ENCODE measurements at regions not wholly inside any gene's neighbourhood (a gene's known extent, or its start where the extent isn't known, plus 50 kb on each side); places are given as distances from the start of the nearest gene placed in this dataset.

GRCh38 chr1:163528710-163529348 lies 207.1 kb downstream of the NUF2 start:
- TF ChIP-seq ZNF654 (tag by site-specific recombination; IDR thresholded peaks at IDR 0.05; ENCODE audit: low read depth) (peak; percentile 20; the same call in 1 of the 2 replicates), ZNF610 (tag by site-specific recombination; IDR thresholded peaks at IDR 0.05; ENCODE audit: borderline replicate concordance) (no peak), GLI2 (tag by site-specific recombination; IDR thresholded peaks at IDR 0.05; ENCODE audit: borderline replicate concordance, low read depth) (no peak), ZNF585B (tag by site-specific recombination; IDR thresholded peaks at IDR 0.05) (no peak), KLF9 (tag by site-specific recombination; IDR thresholded peaks at IDR 0.05; ENCODE audit: low read depth) (no peak)
- TF ChIP-seq, protein P1, sequence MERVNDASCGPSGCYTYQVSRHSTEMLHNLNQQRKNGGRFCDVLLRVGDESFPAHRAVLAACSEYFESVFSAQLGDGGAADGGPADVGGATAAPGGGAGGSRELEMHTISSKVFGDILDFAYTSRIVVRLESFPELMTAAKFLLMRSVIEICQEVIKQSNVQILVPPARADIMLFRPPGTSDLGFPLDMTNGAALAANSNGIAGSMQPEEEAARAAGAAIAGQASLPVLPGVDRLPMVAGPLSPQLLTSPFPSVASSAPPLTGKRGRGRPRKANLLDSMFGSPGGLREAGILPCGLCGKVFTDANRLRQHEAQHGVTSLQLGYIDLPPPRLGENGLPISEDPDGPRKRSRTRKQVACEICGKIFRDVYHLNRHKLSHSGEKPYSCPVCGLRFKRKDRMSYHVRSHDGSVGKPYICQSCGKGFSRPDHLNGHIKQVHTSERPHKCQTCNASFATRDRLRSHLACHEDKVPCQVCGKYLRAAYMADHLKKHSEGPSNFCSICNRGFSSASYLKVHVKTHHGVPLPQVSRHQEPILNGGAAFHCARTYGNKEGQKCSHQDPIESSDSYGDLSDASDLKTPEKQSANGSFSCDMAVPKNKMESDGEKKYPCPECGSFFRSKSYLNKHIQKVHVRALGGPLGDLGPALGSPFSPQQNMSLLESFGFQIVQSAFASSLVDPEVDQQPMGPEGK (tag by site-specific recombination; IDR thresholded peaks at IDR 0.05), result no peak
- no peak overlapping the region for H3K27ac ChIP-seq (ENCODE audit: extremely low read depth, low read depth, low read length)
- CTCF ChIA-PET, result interaction anchor here (0.6 to 1.8 kb wide), 14 partner anchors 8 to 1544 kb away, joined by 3 to 17 read pairs (median 3); no protein-coding TSS in a partner anchor
- POLR2A ChIA-PET, result no interaction called here
- no peaks in the 10 kb centered on the region for H3K36me3 ChIP-seq (ENCODE audit: control insufficient read depth in 2 of 2, insufficient read depth in 1 of 2, low read length in 2 of 2)
- no peak overlapping the region for H3K4me3 ChIP-seq (ENCODE audit: low read depth, low read length)
- no peaks in the 10 kb centered on the region for H3K9me3 ChIP-seq (ENCODE audit: control insufficient read depth, insufficient read depth, low read depth, low read length)
- H3K4me1 ChIP-seq (ENCODE audit: control insufficient read depth, insufficient read depth, low read length), result no peaks in the 10 kb centered on the region

- TF ChIP-seq ZNF433 (tag by site-specific recombination; IDR thresholded peaks at IDR 0.05; ENCODE audit: low read depth) (no peak), ZNF138 (tag by site-specific recombination; IDR thresholded peaks at IDR 0.05; ENCODE audit: borderline replicate concordance) (no peak), OSR2 (tag by site-specific recombination; IDR thresholded peaks at IDR 0.05) (no peak), RBAK (tag by site-specific recombination; IDR thresholded peaks at IDR 0.05) (no peak), ZNF302 (tag by site-specific recombination; IDR thresholded peaks at IDR 0.05; ENCODE audit: low read depth) (no peak), SP7 (tag by site-specific recombination; IDR thresholded peaks at IDR 0.05) (no peak), ZNF623 (tag by site-specific recombination; IDR thresholded peaks at IDR 0.05) (no peak)
- POLR2A ChIA-PET, result no interaction called here
- H3K36me3 ChIP-seq (ENCODE audit: control insufficient read depth in 2 of 2, insufficient read depth in 1 of 2, low read length in 2 of 2), result no peaks in the 10 kb centered on the region
- no peaks in the 10 kb centered on the region for H3K9me3 ChIP-seq (ENCODE audit: control insufficient read depth, insufficient read depth, low read depth, low read length)
- H3K4me1 ChIP-seq (ENCODE audit: control insufficient read depth, insufficient read depth, low read length), result no peaks in the 10 kb centered on the region
- CTCF ChIA-PET, result interaction anchor here (1.2 kb wide), 1 partner anchor 170 kb away, joined by 3 read pairs; no protein-coding TSS in a partner anchor
- no peak overlapping the region for H3K27ac ChIP-seq (ENCODE audit: extremely low read depth, low read depth, low read length)
- H3K4me3 ChIP-seq (ENCODE audit: low read depth, low read length), result no peak overlapping the region
These were observed 209.6 kb downstream of the NUF2 start for GRCh38 chr1:163531345-163531744.

GRCh38 chr1:163535401-163535800 lies 213.6 kb downstream of the NUF2 start:
- Histone ChIP-seq H3K36me3 (ENCODE audit: control insufficient read depth in 2 of 2, insufficient read depth in 1 of 2, low read length in 2 of 2) (no peaks in the 10 kb centered on the region), H3K27ac (ENCODE audit: extremely low read depth, low read depth, low read length) (no peak overlapping the region), H3K4me1 (ENCODE audit: control insufficient read depth, insufficient read depth, low read length) (no peaks in the 10 kb centered on the region), H3K4me3 (ENCODE audit: low read depth, low read length) (no peak overlapping the region), H3K9me3 (ENCODE audit: control insufficient read depth, insufficient read depth, low read depth, low read length) (no peaks in the 10 kb centered on the region)
- ChIA-PET CTCF (interaction anchor here (0.6 to 1.4 kb wide), 10 partner anchors 22 to 1619 kb away, joined by 3 to 9 read pairs (median 3); no protein-coding TSS in a partner anchor), POLR2A (no interaction called here)
- TF ChIP-seq HOXD13 (CRISPR knock-in tag; IDR thresholded peaks at IDR 0.05; ENCODE audit: borderline replicate concordance) (no peak), OVOL3 (tag by site-specific recombination; IDR thresholded peaks at IDR 0.05) (no peak), ZNF610 (tag by site-specific recombination; IDR thresholded peaks at IDR 0.05; ENCODE audit: borderline replicate concordance) (no peak), PRDM1 (tag by site-specific recombination; IDR thresholded peaks at IDR 0.05) (no peak), ZNF830 (tag by site-specific recombination; IDR thresholded peaks at IDR 0.05; ENCODE audit: low read depth) (no peak), ZSCAN4 (tag by site-specific recombination; IDR thresholded peaks at IDR 0.05) (no peak), GLIS1 (tag by site-specific recombination; IDR thresholded peaks at IDR 0.05) (no peak), ZNF416 (tag by site-specific recombination; IDR thresholded peaks at IDR 0.05) (no peak)
- TF ChIP-seq, protein P2, sequence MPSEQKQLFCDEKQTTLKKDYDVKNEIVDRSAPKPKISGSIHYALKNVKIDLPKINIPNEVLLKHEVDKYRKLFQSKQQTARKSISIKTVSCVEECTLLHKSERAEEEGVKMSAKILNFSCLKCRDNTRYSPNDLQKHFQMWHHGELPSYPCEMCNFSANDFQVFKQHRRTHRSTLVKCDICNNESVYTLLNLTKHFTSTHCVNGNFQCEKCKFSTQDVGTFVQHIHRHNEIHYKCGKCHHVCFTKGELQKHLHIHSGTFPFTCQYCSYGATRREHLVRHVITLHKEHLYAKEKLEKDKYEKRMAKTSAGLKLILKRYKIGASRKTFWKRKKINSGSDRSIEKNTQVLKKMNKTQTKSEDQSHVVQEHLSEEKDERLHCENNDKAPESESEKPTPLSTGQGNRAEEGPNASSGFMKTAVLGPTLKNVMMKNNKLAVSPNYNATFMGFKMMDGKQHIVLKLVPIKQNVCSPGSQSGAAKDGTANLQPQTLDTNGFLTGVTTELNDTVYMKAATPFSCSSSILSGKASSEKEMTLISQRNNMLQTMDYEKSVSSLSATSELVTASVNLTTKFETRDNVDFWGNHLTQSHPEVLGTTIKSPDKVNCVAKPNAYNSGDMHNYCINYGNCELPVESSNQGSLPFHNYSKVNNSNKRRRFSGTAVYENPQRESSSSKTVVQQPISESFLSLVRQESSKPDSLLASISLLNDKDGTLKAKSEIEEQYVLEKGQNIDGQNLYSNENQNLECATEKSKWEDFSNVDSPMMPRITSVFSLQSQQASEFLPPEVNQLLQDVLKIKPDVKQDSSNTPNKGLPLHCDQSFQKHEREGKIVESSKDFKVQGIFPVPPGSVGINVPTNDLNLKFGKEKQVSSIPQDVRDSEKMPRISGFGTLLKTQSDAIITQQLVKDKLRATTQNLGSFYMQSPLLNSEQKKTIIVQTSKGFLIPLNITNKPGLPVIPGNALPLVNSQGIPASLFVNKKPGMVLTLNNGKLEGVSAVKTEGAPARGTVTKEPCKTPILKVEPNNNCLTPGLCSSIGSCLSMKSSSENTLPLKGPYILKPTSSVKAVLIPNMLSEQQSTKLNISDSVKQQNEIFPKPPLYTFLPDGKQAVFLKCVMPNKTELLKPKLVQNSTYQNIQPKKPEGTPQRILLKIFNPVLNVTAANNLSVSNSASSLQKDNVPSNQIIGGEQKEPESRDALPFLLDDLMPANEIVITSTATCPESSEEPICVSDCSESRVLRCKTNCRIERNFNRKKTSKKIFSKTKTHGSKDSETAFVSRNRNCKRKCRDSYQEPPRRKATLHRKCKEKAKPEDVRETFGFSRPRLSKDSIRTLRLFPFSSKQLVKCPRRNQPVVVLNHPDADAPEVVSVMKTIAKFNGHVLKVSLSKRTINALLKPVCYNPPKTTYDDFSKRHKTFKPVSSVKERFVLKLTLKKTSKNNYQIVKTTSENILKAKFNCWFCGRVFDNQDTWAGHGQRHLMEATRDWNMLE (tag by site-specific recombination; conservative IDR thresholded peaks at IDR 0.05; ENCODE audit: low read depth), result no peak
- TF ChIP-seq, protein P3, sequence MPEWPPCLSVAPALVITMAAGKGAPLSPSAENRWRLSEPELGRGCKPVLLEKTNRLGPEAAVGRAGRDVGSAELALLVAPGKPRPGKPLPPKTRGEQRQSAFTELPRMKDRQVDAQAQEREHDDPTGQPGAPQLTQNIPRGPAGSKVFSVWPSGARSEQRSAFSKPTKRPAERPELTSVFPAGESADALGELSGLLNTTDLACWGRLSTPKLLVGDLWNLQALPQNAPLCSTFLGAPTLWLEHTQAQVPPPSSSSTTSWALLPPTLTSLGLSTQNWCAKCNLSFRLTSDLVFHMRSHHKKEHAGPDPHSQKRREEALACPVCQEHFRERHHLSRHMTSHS (tag by site-specific recombination; IDR thresholded peaks at IDR 0.05), result no peak

Measured in HEK293 (cell line).